HUDEP-2 (cell line): ENCODE measurements at regions not wholly inside any gene's neighbourhood (a gene's known extent, or its start where the extent isn't known, plus 50 kb on each side); places are given as distances from the start of the nearest gene placed in this dataset.

Source experiments
- DNase-seq, 76 experiments: peaks; one replicate each; lab custom pipeline; 2025; ENCODE audit not compliant: unreplicated experiment in 76 of 76; lab: John Stamatoyannopoulos, UW

GRCh38 chr1:182263706-182264105 lies 127.9 kb downstream of the GLUL start:
- no peak for DNase-seq

- DNase-seq: peak in 25 of 76 experiments; percentile 6 to 60 (median 25)
Measured at GRCh38 chr1:182262425-182262824, 129.2 kb downstream of the GLUL start.

GRCh38 chr1:182261655-182262054 lies 129.9 kb downstream of the GLUL start:
- DNase-seq: no peak

GRCh38 chr1:182260516-182260915 lies 131.1 kb downstream of the GLUL start:
- DNase-seq: no peak

- peak in 3 of 76 experiments; percentile 14 to 35 (median 19) for DNase-seq
Measured at GRCh38 chr1:182259968-182260367, 131.6 kb downstream of the GLUL start.

- peak; percentile 43 to 98 (median 91) for DNase-seq
Measured at GRCh38 chr1:182259229-182259872, 132.2 kb downstream of the GLUL start.

GRCh38 chr1:182257369-182258063 lies 134.1 kb downstream of the GLUL start:
- peak in 74 of 76 experiments; percentile 52 to 95 (median 81) for DNase-seq

GRCh38 chr1:182256931-182257330 lies 134.7 kb downstream of the GLUL start:
- peak in 8 of 76 experiments; percentile 9 to 65 (median 42) for DNase-seq

- DNase-seq: no peak
Measured at GRCh38 chr1:182255494-182255893, 136.1 kb downstream of the GLUL start.

GRCh38 chr1:182253319-182253860 lies 138.2 kb downstream of the GLUL start:
- peak in 5 of 76 experiments; percentile 20 to 34 (median 27) for DNase-seq

GRCh38 chr1:182251561-182251960 lies 140.0 kb downstream of the GLUL start:
- DNase-seq: no peak

- DNase-seq: peak in 1 of 76 experiments; percentile 9
Measured at GRCh38 chr1:182249201-182249676, 142.4 kb downstream of the GLUL start.

- DNase-seq: no peak
Measured at GRCh38 chr1:182248721-182249120, 142.9 kb downstream of the GLUL start.

GRCh38 chr1:182247813-182248212 lies 143.8 kb downstream of the GLUL start:
- DNase-seq: peak in 21 of 76 experiments; percentile 10 to 58 (median 19)

- no peak for DNase-seq
Measured at GRCh38 chr1:182246783-182247182, 144.8 kb downstream of the GLUL start.

GRCh38 chr1:182245040-182245439 lies 146.6 kb downstream of the GLUL start:
- DNase-seq: no peak

GRCh38 chr1:182244451-182244850 lies 147.1 kb downstream of the GLUL start:
- DNase-seq: no peak

GRCh38 chr1:182242641-182243040 lies 148.9 kb downstream of the GLUL start:
- no peak for DNase-seq

GRCh38 chr1:182240085-182240484 lies 151.5 kb downstream of the GLUL start:
- DNase-seq: no peak

- DNase-seq: no peak
Measured at GRCh38 chr1:182238421-182238820, 153.2 kb downstream of the GLUL start.

- DNase-seq: peak in 1 of 76 experiments; percentile 24
Measured at GRCh38 chr1:182237329-182237728, 154.3 kb downstream of the GLUL start.

- DNase-seq: no peak
Measured at GRCh38 chr1:182236651-182237077, 154.9 kb downstream of the GLUL start.
